Central memory CD8-positive, alpha-beta T cell (primary cell): ENCODE measurements at regions not wholly inside any gene's neighbourhood (a gene's known extent, or its start where the extent isn't known, plus 50 kb on each side); places are given as distances from the start of the nearest gene placed in this dataset.

ENCODE experiments used
- ATAC-seq: fragments of 150-1000 bp; cut with Tn5 transposase; replicated peaks from 2 replicates; pipeline ENCODE4 v1.10.0; 2022; ENCODE audit warnings: mild to moderate bottlenecking, moderate FRiP score, moderate number of reproducible peaks; ENCODE audit not compliant: poor library complexity, severe bottlenecking; ENCODE audit errors: extremely low read depth
- DNase-seq, 2 donors: peaks; one replicate each; pipeline ENCODE4 v3.0.0; 2021; ENCODE audit warnings: low spot score in 2 of 2
- H3K27ac Mint-ChIP-seq: one replicate; pipeline ENCODE4 v1.8.0; 2022; ENCODE audit warnings: low read depth, mild to moderate bottlenecking, moderate library complexity, mixed read lengths
- H3K27me3 Mint-ChIP-seq: one replicate; pipeline ENCODE4 v1.8.0; 2022; ENCODE audit warnings: mixed read lengths
- H3K36me3 Mint-ChIP-seq: one replicate; pipeline ENCODE4 v1.8.0; 2022; ENCODE audit warnings: mild to moderate bottlenecking, moderate library complexity, mixed read lengths; ENCODE audit not compliant: insufficient read depth
- H3K4me1 Mint-ChIP-seq: one replicate; pipeline ENCODE4 v1.8.0; 2022; ENCODE audit warnings: mixed read lengths
- H3K4me3 Mint-ChIP-seq: one replicate; pipeline ENCODE4 v1.8.0; 2022; ENCODE audit warnings: mild to moderate bottlenecking, moderate library complexity, mixed read lengths
- H3K9me3 Mint-ChIP-seq: one replicate; pipeline ENCODE4 v1.8.0; 2022; ENCODE audit warnings: mixed read lengths

- Mint-ChIP-seq H3K4me3 (no peak overlapping the region), H3K27me3 (peaks cover 42% of the 10 kb centered on the region)
- no peak for DNase-seq
These were observed 297.0 kb downstream of the ATP23 start for GRCh38 chr12:58238411-58238810.

GRCh38 chr12:58241099-58241498 lies 299.7 kb downstream of the ATP23 start:
- H3K4me1 Mint-ChIP-seq = no peaks in the 10 kb centered on the region
- H3K27me3 Mint-ChIP-seq = peaks cover 43% of the 10 kb centered on the region

More at GRCh38 chr12:58238411-58238810, 297.0 kb downstream of the ATP23 start:
- ATAC-seq = no peak
- Mint-ChIP-seq H3K9me3 (peaks cover 3% of the 10 kb centered on the region), H3K36me3 (no peaks in the 10 kb centered on the region), H3K4me1 (no peaks in the 10 kb centered on the region), H3K27ac (no peak overlapping the region)

GRCh38 chr12:58242796-58243630 lies 301.6 kb downstream of the ATP23 start:
- Mint-ChIP-seq H3K27me3 (peaks cover 29% of the 10 kb centered on the region), H3K4me3 (no peak overlapping the region), H3K36me3 (no peaks in the 10 kb centered on the region), H3K27ac (no peak overlapping the region), H3K4me1 (no peaks in the 10 kb centered on the region), H3K9me3 (peaks cover 4% of the 10 kb centered on the region)
- ATAC-seq (no peak), DNase-seq (no peak)

More at GRCh38 chr12:58241099-58241498, 299.7 kb downstream of the ATP23 start:
- DNase-seq (no peak), ATAC-seq (no peak)
- H3K27ac Mint-ChIP-seq = no peak overlapping the region
- H3K9me3 Mint-ChIP-seq = no peaks in the 10 kb centered on the region
- no peak overlapping the region for H3K4me3 Mint-ChIP-seq
- no peaks in the 10 kb centered on the region for H3K36me3 Mint-ChIP-seq

GRCh38 chr12:58247633-58248032 lies 306.3 kb downstream of the ATP23 start:
- Mint-ChIP-seq H3K27ac (no peak overlapping the region), H3K36me3 (no peaks in the 10 kb centered on the region)
- ATAC-seq = no peak

GRCh38 chr12:58248599-58248998 lies 307.2 kb downstream of the ATP23 start:
- no peaks in the 10 kb centered on the region for H3K36me3 Mint-ChIP-seq
- DNase-seq (no peak), ATAC-seq (no peak)
- H3K9me3 Mint-ChIP-seq = peaks cover 4% of the 10 kb centered on the region
- H3K4me3 Mint-ChIP-seq = no peak overlapping the region
- H3K27me3 Mint-ChIP-seq = peaks cover 9% of the 10 kb centered on the region
- H3K4me1 Mint-ChIP-seq = no peaks in the 10 kb centered on the region
- H3K27ac Mint-ChIP-seq = no peak overlapping the region

More at GRCh38 chr12:58247633-58248032, 306.3 kb downstream of the ATP23 start:
- H3K4me1 Mint-ChIP-seq = no peaks in the 10 kb centered on the region
- H3K27me3 Mint-ChIP-seq = peaks cover 11% of the 10 kb centered on the region
- DNase-seq = no peak
- H3K9me3 Mint-ChIP-seq = peaks cover 4% of the 10 kb centered on the region
- H3K4me3 Mint-ChIP-seq = no peak overlapping the region

GRCh38 chr12:58249610-58250009 lies 308.2 kb downstream of the ATP23 start:
- no peak overlapping the region for H3K4me3 Mint-ChIP-seq
- ATAC-seq (no peak), DNase-seq (no peak)
- no peaks in the 10 kb centered on the region for H3K36me3 Mint-ChIP-seq
- H3K27ac Mint-ChIP-seq = no peak overlapping the region
- H3K9me3 Mint-ChIP-seq = peaks cover 4% of the 10 kb centered on the region
- H3K4me1 Mint-ChIP-seq = no peaks in the 10 kb centered on the region
- H3K27me3 Mint-ChIP-seq = no peaks in the 10 kb centered on the region

GRCh38 chr12:58250077-58250476 lies 308.7 kb downstream of the ATP23 start:
- ATAC-seq (no peak), DNase-seq (no peak)
- Mint-ChIP-seq H3K4me1 (no peaks in the 10 kb centered on the region), H3K36me3 (no peaks in the 10 kb centered on the region), H3K9me3 (peaks cover 4% of the 10 kb centered on the region), H3K27ac (no peak overlapping the region), H3K27me3 (no peaks in the 10 kb centered on the region), H3K4me3 (no peak overlapping the region)

- no peaks in the 10 kb centered on the region for H3K9me3 Mint-ChIP-seq
- no peaks in the 10 kb centered on the region for H3K27me3 Mint-ChIP-seq
- no peaks in the 10 kb centered on the region for H3K36me3 Mint-ChIP-seq
- H3K27ac Mint-ChIP-seq = no peak overlapping the region
- no peaks in the 10 kb centered on the region for H3K4me1 Mint-ChIP-seq
- H3K4me3 Mint-ChIP-seq = no peak overlapping the region
- DNase-seq = no peak
- ATAC-seq = no peak
These were observed 311.5 kb downstream of the ATP23 start for GRCh38 chr12:58252914-58253313.

GRCh38 chr12:58253663-58254062 lies 312.3 kb downstream of the ATP23 start:
- Mint-ChIP-seq H3K9me3 (no peaks in the 10 kb centered on the region), H3K27ac (no peak overlapping the region), H3K36me3 (no peaks in the 10 kb centered on the region), H3K4me3 (no peak overlapping the region), H3K27me3 (no peaks in the 10 kb centered on the region), H3K4me1 (no peaks in the 10 kb centered on the region)
- DNase-seq (no peak), ATAC-seq (no peak)

- ATAC-seq (no peak), DNase-seq (no peak)
- Mint-ChIP-seq H3K4me3 (no peak overlapping the region), H3K36me3 (no peaks in the 10 kb centered on the region), H3K4me1 (no peaks in the 10 kb centered on the region), H3K27me3 (no peaks in the 10 kb centered on the region), H3K27ac (no peak overlapping the region), H3K9me3 (no peaks in the 10 kb centered on the region)
These were observed 313.2 kb downstream of the ATP23 start for GRCh38 chr12:58254463-58255100.

- Mint-ChIP-seq H3K27me3 (no peaks in the 10 kb centered on the region), H3K4me1 (no peaks in the 10 kb centered on the region), H3K4me3 (no peak overlapping the region), H3K36me3 (no peaks in the 10 kb centered on the region), H3K27ac (no peak overlapping the region), H3K9me3 (peaks cover 6% of the 10 kb centered on the region)
- ATAC-seq = no peak
- DNase-seq = no peak
These were observed 321.4 kb downstream of the ATP23 start for GRCh38 chr12:58262796-58263195.

- Mint-ChIP-seq H3K36me3 (no peaks in the 10 kb centered on the region), H3K27me3 (no peaks in the 10 kb centered on the region), H3K4me3 (no peak overlapping the region), H3K27ac (no peak overlapping the region), H3K9me3 (peaks cover 6% of the 10 kb centered on the region), H3K4me1 (no peaks in the 10 kb centered on the region)
- ATAC-seq = no peak
- DNase-seq = no peak
These were observed 322.4 kb downstream of the ATP23 start for GRCh38 chr12:58263816-58264215.

GRCh38 chr12:58268069-58268468 lies 326.7 kb downstream of the ATP23 start:
- Mint-ChIP-seq H3K9me3 (peaks cover 6% of the 10 kb centered on the region), H3K4me1 (no peaks in the 10 kb centered on the region), H3K36me3 (no peaks in the 10 kb centered on the region), H3K27me3 (no peaks in the 10 kb centered on the region), H3K4me3 (no peak overlapping the region), H3K27ac (no peak overlapping the region)
- DNase-seq = no peak
- no peak for ATAC-seq
